ENCODE measurements at regions not wholly inside any gene's neighbourhood (a gene's known extent, or its start where the extent isn't known, plus 50 kb on each side); places are given as distances from the start of the nearest gene placed in this dataset.

- no peak for TF ChIP-seq ATF2 (IDR thresholded peaks at IDR 0.05; ENCODE audit: low read length)
- TF ChIP-seq EP300 (IDR thresholded peaks at IDR 0.05; ENCODE audit: borderline replicate concordance in 1 of 2, low read depth in 2 of 2, low read length in 2 of 2) = no peak
- TF ChIP-seq TAF7 (optimal IDR thresholded peaks at IDR 0.05; ENCODE audit: borderline replicate concordance, low read depth, low read length) = no peak
- TF ChIP-seq CEBPB (IDR thresholded peaks at IDR 0.05; ENCODE audit: low read depth, low read length) = no peak
- no peak for TF ChIP-seq FOSL1 (IDR thresholded peaks at IDR 0.05; ENCODE audit: insufficient read depth, low read depth, low read length)
- TF ChIP-seq EGR1 (IDR thresholded peaks at IDR 0.05; ENCODE audit: borderline replicate concordance, low read depth, low read length) = no peak
- TF ChIP-seq BCL11A (IDR thresholded peaks at IDR 0.05; ENCODE audit: low read depth in 2 of 2, low read length in 2 of 2) = no peak
These were observed 300.0 kb downstream of the SH2D1A start (continued) for GRCh38 chrX:124646403-124646802.

Data from H1 (cell line).